ENCODE measurements at regions not wholly inside any gene's neighbourhood (a gene's known extent, or its start where the extent isn't known, plus 50 kb on each side); places are given as distances from the start of the nearest gene placed in this dataset.

DNA sequence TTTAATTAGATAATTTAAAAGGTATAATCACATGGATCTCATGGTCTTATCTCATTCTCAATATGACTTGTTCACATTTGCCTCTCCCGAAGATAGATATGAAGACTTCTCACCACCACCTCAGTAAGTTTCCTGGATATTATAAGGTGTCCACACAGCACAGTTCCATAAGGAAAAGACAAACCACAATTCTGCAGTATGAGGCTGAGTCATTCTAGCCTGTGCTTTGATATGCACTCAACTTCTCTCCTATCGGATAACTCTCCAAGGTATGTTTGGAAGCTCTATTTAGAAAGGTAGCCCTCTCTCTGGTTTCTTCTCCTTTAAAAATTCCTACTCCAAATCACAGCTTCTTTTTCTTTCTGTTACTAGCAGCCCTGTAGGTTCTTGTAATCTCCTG lies 612.8 kb downstream of the ZPLD1 start:
- no peak overlapping the region for H3K27ac ChIP-seq
- TF ChIP-seq ZFX (IDR thresholded peaks at IDR 0.05; ENCODE audit: borderline replicate concordance) = no peak
- TF ChIP-seq, protein P1, sequence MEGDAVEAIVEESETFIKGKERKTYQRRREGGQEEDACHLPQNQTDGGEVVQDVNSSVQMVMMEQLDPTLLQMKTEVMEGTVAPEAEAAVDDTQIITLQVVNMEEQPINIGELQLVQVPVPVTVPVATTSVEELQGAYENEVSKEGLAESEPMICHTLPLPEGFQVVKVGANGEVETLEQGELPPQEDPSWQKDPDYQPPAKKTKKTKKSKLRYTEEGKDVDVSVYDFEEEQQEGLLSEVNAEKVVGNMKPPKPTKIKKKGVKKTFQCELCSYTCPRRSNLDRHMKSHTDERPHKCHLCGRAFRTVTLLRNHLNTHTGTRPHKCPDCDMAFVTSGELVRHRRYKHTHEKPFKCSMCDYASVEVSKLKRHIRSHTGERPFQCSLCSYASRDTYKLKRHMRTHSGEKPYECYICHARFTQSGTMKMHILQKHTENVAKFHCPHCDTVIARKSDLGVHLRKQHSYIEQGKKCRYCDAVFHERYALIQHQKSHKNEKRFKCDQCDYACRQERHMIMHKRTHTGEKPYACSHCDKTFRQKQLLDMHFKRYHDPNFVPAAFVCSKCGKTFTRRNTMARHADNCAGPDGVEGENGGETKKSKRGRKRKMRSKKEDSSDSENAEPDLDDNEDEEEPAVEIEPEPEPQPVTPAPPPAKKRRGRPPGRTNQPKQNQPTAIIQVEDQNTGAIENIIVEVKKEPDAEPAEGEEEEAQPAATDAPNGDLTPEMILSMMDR (IDR thresholded peaks at IDR 0.05) = no peak

DNA sequence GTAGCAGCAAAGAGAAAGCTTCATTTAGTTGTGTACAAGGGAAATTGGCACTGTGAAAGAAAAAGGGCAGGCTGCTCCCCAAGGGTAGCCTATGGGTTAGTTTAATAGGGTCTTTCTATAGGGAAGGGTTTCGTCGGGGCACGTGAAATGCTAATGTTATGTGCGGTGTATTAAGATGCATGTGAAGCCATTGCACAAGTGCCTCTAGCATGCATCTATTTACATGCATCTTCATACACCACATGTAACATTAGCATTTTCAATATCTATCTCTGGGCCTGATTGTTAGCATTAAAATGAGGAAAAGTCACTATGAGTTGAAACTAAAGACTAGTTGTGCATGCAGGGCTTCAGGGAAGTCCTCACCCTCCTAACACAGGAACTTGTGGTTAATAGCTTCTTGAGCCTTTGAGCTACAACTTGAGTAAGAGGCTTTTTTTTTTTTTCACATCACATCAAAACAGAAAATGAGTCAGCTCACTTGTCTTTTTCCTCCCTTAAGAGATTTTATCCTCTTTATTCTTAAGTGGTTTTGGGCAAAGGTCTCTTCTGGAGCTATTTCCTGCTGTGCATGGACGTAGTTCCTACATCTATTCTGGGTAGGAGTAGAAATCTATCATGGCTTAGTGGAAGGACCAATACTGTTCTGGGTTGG lies 613.4 kb downstream of the ZPLD1 start:
- no peak overlapping the region for H3K27ac ChIP-seq
- TF ChIP-seq, protein P1 (IDR thresholded peaks at IDR 0.05) = no peak
- no peak for TF ChIP-seq ZFX (IDR thresholded peaks at IDR 0.05; ENCODE audit: borderline replicate concordance)

DNA sequence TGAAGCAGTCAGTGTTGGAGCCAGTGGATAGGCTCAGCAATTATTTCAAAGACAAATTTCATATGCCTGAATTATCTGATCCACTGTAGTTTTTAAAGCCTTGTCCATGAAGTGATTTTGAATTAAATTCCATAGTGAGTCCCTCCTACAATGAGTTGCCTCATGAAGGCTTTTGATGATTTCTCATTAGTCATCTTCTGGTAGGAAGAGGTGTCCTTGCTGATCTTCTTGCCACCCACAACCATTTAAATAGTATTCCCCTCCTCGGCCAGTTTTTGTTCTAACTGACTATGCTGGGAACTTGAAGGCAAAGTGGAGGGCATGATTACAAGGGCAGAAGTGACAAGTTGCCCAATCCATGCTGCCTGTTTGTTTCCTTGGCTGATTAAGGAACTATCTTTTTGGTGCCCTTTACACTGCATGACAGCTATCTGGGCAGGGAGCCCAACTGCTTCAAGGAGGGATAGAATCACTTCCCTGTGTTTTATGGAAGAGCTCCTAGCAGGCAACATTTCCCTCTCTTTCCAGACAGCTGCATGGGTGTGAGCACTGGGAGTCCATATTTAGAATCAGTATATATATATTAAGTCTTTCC lies 617.5 kb downstream of the ZPLD1 start:
- H3K27ac ChIP-seq = no peak overlapping the region
- TF ChIP-seq, protein P1 (IDR thresholded peaks at IDR 0.05) = no peak
- no peak for TF ChIP-seq ZFX (IDR thresholded peaks at IDR 0.05; ENCODE audit: borderline replicate concordance)

DNA sequence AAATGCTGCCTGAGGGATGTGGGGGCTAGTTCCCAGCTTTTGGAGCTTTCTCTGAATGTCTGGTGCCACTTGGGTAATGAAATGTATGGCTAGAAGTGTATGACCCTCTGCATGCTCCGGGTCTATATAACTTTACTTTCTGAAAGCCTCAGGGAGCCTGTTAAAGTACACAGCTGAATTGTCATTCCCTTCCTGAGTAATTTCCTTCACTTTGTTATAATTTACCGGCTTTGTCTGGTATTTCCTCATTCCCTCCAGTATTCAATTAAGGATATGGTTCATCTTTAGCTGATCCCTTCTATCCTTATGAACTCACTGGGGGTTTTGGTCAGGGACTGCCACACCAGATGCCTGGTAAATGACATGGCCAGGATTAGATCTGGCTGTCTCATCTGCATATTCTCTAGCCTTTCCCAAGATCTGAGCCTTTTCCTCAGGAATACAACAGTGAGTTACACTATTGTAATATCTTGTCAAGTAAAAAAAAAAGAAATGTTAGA lies 620.3 kb downstream of the ZPLD1 start:
- no peak overlapping the region for H3K27ac ChIP-seq
- TF ChIP-seq, protein P1 (IDR thresholded peaks at IDR 0.05) = no peak
- TF ChIP-seq ZFX (IDR thresholded peaks at IDR 0.05; ENCODE audit: borderline replicate concordance) = no peak

DNA sequence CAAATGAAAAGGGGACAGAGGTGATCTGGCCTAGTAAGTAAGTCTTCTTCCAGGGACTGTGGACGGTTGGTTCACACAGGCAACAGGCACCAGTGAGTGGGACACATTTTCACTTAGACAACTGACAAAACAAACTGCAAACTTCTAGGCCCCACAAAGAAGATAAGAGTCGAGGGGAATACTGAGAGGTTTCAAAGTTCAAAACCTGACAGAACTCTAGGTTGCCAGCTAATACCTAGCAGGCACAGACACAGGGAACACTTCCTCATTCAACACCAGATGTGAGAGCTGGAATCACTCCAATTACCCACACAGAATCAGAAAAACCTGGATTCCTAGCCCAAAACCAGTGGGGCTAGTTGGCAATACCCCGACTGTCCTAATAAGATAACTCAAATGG lies 621.7 kb downstream of the ZPLD1 start:
- TF ChIP-seq, protein P1 (IDR thresholded peaks at IDR 0.05) = no peak
- TF ChIP-seq ZFX (IDR thresholded peaks at IDR 0.05; ENCODE audit: borderline replicate concordance) = no peak
- no peak overlapping the region for H3K27ac ChIP-seq

DNA sequence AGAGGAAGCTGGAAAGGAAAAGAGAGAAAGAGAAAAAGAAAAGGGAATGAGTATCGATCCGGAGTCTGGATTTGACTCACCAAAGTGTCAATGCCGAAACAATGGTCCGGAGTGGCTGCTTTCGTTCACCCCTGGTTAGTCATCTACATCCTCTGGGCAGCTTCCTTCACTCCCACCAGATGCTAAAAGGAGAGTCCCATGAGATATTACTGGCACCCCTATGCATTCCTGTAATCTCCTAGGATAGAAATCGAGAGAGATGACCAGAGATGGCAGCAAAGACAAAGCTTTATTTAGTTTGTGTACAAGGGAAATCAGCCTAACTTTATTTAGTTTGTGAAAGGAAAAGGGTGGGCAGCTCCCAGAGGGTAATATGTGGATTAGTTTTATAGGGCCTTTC lies 622.2 kb downstream of the ZPLD1 start:
- TF ChIP-seq, protein P1 (IDR thresholded peaks at IDR 0.05) = no peak
- no peak for TF ChIP-seq ZFX (IDR thresholded peaks at IDR 0.05; ENCODE audit: borderline replicate concordance)
- no peak overlapping the region for H3K27ac ChIP-seq

DNA sequence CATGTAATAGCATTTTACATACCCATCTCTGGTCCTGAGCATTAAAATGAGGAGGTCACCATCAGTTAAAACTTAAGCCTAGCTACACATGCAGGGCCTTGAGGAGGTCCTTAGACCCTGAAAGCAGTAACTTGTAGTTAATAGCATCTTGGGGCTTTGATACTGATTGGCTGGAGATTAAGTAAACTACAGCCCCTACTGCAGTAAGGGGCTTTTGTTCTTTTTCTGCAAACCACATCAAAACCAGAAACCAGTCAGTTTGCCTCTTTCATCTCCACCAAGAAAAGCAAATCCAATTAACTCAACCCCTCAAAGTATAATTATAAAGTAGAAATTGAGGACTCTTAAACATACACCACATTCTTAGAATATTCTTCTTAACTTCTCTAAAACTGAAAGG lies 622.7 kb downstream of the ZPLD1 start:
- no peak for TF ChIP-seq ZFX (IDR thresholded peaks at IDR 0.05; ENCODE audit: borderline replicate concordance)
- TF ChIP-seq, protein P1 (IDR thresholded peaks at IDR 0.05) = no peak
- H3K27ac ChIP-seq = no peak overlapping the region

All from 22Rv1 (cell line).